ENCODE measurements at regions not wholly inside any gene's neighbourhood (a gene's known extent, or its start where the extent isn't known, plus 50 kb on each side); places are given as distances from the start of the nearest gene placed in this dataset.
A peak's percentile ranks its signal among the peaks of the same experiment; 100 is the strongest.
"Not testable (repeated sequence)": the region's sequence is repeated elsewhere in the genome, so short reads cannot be mapped to it uniquely, and the experiment has no call there.

DNA sequence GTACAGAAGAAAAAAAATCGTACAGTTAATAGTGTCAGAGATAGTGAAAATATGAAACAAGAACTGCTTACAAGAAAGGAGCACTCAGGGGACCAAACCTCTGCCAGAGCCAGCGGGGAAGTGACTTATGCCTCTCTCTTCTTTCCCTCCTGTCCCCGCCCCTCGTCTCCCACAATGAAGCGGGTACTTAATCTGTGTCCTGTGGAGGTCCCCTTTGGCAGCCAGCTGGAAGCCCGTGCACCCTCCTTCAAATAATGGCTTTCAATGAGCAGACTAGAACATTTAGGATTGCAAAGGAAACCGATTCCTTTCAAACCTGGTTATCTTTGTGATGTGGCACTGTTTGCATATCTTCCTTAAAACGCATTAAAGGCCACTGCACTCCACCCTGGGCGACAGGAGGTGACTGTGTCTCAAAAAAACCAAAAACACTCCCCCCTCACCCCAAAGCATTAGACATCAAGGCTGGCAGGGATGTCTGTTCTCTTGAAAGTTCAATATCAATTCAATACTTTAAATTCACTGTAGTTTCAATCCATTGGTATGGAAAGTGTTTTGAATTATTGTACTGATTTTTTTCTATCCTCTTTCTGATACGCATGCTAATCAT, 51.7 kb downstream of the PPIAL4C start:
- not testable (repeated sequence) for H3K9me3 ChIP-seq; DNase-seq (ENCODE audit: low spot score); H3K27me3 ChIP-seq; H3K4me1 ChIP-seq; H3K36me3 ChIP-seq; H3K4me3 ChIP-seq
- H3K27ac ChIP-seq = peak overlapping the region in 1 of 2 donors; percentile 86

DNA sequence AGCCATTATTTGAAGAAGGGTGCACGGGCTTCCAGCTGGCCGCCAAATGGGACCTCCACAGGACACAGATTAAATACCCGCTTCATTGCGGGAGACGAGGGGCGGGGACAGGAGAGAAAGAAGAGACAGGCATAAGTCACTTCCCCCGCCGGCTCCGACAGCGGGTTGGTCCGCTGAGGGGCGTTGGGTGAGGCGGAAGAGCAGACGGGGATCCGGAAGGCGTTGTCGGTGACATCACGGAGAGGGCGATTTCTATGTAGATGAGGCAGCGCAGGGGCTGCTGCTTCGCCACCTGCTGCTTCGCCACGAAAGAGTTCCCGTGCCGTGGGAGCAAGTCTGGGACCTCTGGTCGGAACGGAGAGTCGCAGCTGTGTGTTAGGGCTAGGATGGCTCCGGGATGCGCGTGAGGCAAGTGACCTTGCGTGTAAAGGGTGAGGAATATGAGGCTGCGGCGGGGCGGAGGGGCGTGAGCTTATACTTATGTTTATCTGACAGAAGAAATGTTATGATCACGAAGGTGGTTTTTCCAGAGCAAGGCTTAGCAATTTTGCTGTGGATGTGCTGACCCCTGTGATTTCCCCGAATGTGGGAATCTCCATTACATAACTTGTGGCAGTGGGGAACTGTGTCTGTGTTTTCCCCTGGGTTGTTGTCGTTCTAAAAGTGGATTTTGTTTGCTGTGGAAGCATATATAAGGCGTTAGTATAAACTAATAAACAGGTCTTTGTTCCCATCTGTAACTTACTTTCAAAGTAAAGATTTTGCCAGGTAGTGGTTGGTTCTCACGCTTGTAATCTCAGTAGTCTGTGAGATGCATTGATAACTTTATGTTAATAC, 52.9 kb downstream of the PPIAL4C start:
- H3K9me3 ChIP-seq, H3K27me3 ChIP-seq, H3K4me1 ChIP-seq, H3K36me3 ChIP-seq: not testable (repeated sequence)
- DNase-seq (ENCODE audit: low spot score) = peak; percentile 97
- Histone ChIP-seq H3K4me3 (peak overlapping the region; percentile 32 to 51), H3K27ac (peak overlapping the region; percentile 84 to 86)

DNA sequence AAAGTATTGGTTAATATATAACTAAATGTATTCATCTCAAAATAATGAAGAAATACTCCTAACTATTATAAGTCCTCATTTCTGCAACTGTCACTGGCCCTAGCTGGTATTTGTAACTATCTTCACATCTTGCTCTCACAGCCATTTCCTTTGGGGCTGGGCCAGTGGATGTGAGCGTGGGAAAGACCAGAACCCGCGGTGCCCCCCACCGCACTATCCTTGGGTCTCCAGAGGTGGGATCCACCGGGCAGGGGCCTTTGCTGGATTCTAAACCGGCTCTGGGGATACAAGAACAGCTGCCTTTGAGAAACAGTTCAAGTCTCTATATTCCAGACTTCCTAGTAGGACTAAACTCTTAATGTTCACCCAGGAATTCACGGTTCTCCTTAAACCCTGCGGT, 54.8 kb downstream of the PPIAL4C start:
- not testable (repeated sequence) for H3K4me1 ChIP-seq; H3K4me3 ChIP-seq; H3K27me3 ChIP-seq; DNase-seq (ENCODE audit: low spot score); H3K27ac ChIP-seq; H3K9me3 ChIP-seq; H3K36me3 ChIP-seq

DNA sequence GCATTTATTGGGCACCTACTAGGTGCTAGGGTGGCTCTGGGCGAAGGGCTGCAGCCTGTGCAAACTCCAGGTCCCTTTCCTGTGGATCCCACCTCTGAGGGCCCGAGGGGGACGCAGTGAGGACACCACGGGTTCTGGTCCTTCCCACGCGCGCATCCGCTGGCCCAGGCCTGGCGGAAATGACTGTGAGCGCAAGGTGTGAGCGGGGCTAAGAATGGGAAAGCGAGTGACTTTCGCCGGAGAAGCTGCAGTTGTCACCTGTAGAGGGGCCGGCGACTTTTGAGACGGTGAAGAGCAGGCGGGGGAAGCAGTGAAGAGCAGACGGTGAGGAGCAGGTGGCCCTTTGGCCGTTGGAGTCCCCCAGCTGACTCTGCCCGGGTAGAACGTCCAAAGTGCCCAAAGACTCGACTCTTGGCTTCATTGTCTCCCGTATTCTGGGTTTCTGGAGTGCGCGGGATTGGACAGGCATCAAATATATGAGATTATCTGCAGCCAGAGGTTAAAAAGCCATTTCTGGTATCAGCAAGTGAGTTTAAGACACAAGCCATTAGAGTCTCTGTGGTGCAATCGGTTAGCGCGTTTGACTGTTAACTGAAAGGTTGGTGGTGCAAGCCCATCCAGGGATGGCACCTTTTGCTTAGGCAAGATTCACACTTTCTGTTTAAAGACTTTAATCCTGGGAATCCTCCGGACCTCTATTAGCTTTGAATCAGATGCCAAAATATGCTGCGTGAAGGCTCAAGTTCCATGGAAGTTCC, 55.4 kb downstream of the PPIAL4C start:
- H3K27me3 ChIP-seq; H3K4me3 ChIP-seq; H3K4me1 ChIP-seq; H3K9me3 ChIP-seq; DNase-seq (ENCODE audit: low spot score); H3K27ac ChIP-seq; H3K36me3 ChIP-seq: not testable (repeated sequence)

DNA sequence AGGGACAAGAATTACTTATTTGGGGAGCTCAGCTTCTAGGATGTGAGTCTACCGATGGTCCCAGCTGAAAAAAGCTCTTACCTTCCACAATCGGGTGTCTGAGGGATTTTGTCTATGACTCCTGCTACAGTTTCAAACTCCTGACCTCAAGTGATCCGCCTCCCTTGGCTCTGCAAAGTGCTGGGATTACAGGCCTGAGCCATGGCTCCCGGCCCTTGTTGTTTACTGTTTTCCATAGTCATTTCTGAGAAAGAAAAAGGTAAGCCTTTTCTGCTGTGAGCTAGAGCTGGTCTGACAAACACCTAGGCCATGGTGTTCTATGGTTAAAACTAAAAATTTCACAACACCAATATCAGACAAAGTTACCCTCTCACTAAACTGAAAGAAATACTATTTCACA, 57.5 kb downstream of the PPIAL4C start:
- H3K27me3 ChIP-seq; H3K9me3 ChIP-seq; H3K27ac ChIP-seq; H3K36me3 ChIP-seq; DNase-seq (ENCODE audit: low spot score); H3K4me1 ChIP-seq; H3K4me3 ChIP-seq: not testable (repeated sequence)

DNA sequence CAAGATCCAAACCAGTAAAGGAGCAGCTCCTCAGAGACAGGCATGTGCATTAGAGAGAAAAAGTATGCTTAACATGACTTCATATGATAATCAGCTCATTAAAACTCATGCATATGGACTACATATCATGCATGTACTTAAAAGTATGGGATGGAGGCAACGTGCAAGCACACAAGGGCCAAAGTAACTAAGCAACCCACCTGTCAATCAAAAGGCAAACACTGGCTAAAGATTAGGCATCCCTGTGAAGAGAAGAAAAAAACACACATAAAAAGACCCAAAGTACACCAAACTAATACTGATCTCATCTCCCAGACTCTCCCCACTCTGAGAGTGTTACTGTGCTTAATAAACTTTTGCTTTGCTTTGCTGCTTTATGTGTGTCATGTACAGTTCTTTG, 61.2 kb downstream of the PPIAL4C start:
- not testable (repeated sequence) for H3K9me3 ChIP-seq; H3K4me3 ChIP-seq; H3K27me3 ChIP-seq; H3K27ac ChIP-seq; H3K36me3 ChIP-seq; DNase-seq (ENCODE audit: low spot score); H3K4me1 ChIP-seq

DNA sequence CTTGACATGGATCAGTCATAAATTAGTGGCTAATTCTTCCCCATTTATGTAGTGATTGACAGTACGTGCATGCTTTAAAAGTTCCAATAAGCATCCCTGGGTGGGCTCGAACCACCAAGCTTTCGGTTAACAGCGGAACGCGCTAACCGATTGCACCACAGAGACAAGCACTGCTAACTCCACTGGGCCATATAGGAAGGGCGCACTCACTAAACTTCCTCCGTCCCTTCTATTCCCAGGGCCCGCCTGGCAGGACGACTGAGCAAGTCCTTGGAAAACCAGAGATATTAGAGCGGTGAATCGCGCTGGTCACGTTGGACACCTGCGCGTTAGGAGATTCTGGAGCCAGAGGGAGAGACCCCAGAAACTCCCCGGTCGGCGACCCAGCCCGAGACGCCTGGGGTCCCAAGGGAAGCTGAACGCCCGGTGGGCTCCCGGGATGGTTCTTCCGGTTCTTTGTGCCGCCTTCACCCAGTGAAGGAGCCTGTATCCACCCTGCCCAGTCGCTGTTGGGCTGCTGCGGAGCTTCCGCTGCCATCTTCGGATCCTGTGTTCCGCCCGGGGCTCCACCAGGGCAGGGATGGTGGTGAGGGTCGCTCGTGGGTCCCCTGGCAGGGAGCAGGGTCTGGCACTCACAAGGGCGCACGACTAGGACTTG, 62.8 kb downstream of the PPIAL4C start:
- DNase-seq (ENCODE audit: low spot score) = not testable (repeated sequence)

DNA sequence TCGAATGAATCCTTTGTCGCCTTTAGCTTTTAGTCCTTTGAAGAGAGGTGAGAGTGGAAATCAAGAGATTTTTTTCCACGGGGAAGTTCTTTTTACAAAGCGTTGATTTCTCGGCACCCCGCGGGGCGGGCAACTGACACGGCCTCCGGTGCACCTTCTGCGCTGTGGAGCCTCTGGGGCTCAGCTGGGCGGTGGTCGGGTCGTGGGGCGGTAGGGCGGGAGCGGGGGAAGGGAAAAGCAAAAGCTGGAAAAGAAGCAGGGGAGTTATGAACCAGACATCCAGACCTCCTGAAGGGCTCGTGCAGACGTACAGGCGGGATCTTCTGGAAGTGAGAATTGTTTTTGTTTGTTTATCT, 63.3 kb downstream of the PPIAL4C start:
- not testable (repeated sequence) for H3K9me3 ChIP-seq; H3K27ac ChIP-seq; H3K36me3 ChIP-seq; H3K4me1 ChIP-seq; H3K27me3 ChIP-seq; DNase-seq (ENCODE audit: low spot score)
- H3K4me3 ChIP-seq = peak overlapping the region in 1 of 2 donors; percentile 45

More for the DNA sequence above, 62.8 kb downstream of the PPIAL4C start:
- H3K27me3 ChIP-seq, H3K36me3 ChIP-seq, H3K27ac ChIP-seq, H3K9me3 ChIP-seq, H3K4me1 ChIP-seq: not testable (repeated sequence)
- peak overlapping the region; percentile 22 to 45 for H3K4me3 ChIP-seq

DNA sequence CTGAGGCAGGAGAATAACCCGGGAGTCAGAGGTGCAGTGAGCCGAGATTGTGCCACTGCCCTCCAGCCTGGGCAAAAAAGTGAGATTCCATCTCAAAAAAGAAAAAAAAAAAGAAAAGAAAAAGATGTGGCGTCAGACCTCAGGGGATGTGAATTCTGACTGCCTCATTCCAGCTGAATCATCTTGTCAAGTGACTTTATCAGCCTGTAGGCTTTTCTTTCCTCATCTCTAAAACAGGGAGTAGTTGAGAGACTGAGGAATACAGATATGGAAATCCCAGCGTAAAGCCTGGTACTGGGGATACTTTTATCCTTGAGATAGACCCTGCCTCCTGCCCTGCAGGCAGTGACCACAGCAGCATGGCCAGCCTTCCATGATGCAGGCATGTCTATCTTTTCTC, 74.1 kb downstream of the PPIAL4C start:
- not testable (repeated sequence) for H3K4me3 ChIP-seq; H3K4me1 ChIP-seq; H3K27ac ChIP-seq; H3K36me3 ChIP-seq; DNase-seq (ENCODE audit: low spot score); H3K9me3 ChIP-seq; H3K27me3 ChIP-seq

DNA sequence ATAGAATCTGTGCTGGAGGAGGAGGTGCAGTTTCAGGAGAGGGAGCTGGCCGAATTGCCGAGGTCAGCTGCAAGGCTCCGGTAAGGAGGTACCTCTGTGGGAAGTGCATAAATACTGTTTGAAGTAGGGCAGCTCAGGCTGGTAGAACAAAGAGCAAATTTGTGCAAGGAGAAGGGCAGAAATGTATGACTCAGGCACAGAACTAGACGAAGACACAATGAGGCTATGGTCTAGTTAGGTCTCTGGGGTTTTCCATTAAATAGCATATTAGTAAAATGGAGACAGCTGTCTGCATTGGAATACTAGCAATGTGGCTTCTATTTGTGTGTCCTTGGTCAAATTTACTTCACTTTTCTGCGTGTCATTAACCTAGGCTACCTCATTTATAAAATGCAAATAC, 74.5 kb downstream of the PPIAL4C start:
- not testable (repeated sequence) for H3K27me3 ChIP-seq; H3K4me1 ChIP-seq; H3K9me3 ChIP-seq; H3K27ac ChIP-seq; DNase-seq (ENCODE audit: low spot score); H3K36me3 ChIP-seq; H3K4me3 ChIP-seq

DNA sequence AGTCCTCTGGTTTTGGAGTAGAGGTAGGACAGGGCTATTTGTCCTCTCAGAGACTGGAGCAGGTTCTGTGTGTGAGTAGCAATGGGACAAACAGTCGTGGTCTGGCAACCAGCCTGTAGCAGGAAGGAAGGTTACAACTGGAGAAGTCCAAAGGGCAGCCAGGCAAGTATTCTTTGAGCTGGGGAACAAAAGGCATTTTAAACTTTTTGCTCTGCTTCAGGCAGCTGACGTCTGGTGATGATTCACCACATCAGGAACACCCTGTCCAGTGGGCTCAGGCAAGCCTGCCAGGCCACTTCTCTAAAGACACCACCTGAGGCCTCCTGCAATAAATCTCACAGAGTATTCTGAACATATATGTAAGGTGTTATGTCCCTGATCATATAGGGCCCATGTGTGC, 81.0 kb downstream of the PPIAL4C start:
- H3K9me3 ChIP-seq; H3K4me3 ChIP-seq; H3K27me3 ChIP-seq; H3K27ac ChIP-seq; H3K36me3 ChIP-seq; H3K4me1 ChIP-seq; DNase-seq (ENCODE audit: low spot score): not testable (repeated sequence)

DNA sequence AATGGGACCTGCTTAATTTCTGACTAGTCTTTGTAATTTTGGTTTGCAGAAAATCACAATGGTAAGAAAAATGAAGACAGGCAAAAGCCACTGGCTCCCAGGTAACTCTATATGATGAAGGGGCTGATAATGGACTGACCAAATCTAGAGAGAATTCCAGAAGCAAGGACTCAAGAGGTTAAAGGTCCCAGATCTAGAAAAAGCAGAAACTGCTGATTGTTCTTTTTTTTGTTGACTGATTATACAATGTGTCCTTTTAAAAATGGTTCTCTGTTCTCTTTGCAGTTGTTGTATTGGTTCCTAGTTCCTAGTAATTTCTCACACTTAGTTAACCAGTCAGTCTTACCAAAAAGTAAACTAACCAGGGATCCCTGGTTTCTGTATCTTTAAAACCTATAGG, 81.4 kb downstream of the PPIAL4C start:
- H3K27me3 ChIP-seq; DNase-seq (ENCODE audit: low spot score); H3K36me3 ChIP-seq; H3K27ac ChIP-seq; H3K9me3 ChIP-seq; H3K4me3 ChIP-seq; H3K4me1 ChIP-seq: not testable (repeated sequence)

DNA sequence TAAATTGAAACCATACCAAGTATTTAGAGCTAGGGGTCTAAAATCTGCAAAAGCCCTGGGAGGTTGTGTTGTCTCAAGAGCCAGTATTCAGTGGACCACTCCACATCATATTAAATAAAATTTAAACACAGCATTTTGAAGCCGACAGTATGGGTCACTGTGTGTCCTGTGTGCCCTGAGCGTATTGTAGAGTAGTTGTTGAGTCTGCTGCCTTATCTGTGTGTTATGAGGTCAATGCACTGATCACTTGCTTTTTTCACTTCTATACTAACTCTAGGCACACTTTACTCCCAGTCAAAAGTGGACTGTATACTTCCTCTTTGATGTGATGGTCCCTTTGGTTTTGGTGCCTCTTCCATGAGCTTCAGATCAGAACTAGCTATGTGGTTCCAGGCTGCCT, 81.9 kb downstream of the PPIAL4C start:
- not testable (repeated sequence) for H3K4me3 ChIP-seq; H3K9me3 ChIP-seq; H3K4me1 ChIP-seq; H3K27me3 ChIP-seq; DNase-seq (ENCODE audit: low spot score); H3K27ac ChIP-seq; H3K36me3 ChIP-seq

DNA sequence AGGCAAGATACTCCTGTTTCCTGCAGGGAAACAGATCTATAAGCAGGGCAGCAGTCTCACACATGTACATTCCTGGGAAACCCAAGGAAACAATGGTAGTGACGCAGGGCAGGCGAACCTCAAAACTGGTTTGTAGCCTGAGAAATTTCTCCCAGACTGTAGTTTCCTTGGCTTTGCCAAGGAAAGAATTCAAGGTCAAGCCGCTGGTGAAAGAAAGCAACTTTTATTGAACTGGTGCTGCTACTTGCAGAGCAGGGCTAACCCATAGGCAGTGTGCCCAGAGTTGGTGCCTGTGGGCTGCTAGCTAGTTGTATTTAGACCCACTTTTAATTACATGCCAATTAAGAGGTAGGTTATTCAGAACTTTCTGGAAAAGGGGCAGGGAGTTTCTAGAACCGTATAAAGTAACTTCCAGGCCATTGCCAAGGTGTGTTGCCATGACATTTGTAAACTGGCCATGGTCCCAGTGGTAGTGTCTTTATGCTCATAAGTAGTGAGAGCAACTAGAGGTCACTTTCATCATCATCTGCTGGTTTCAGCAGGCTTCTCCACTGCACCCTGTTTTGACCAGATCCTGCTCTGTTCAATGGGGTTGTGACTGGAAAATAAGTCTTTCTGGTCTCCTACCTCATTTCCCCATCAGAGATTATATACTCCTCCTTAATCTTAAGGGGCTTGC, 89.7 kb downstream of the PPIAL4C start:
- not testable (repeated sequence) for H3K4me3 ChIP-seq; DNase-seq (ENCODE audit: low spot score); H3K9me3 ChIP-seq; H3K27me3 ChIP-seq; H3K27ac ChIP-seq; H3K4me1 ChIP-seq; H3K36me3 ChIP-seq
